T-cell (primary cell): ENCODE measurements at regions not wholly inside any gene's neighbourhood (a gene's known extent, or its start where the extent isn't known, plus 50 kb on each side); places are given as distances from the start of the nearest gene placed in this dataset.
A peak's percentile ranks its signal among the peaks of the same experiment; 100 is the strongest.

Source experiments
- ATAC-seq, 4 experiments: fragments of 200-7000 bp in 3 of 4; fragments of 150-1000 bp in 1 of 4; cut with Tn5 transposase; replicated peaks in 1 of 4; 1 replicate in 3 of 4; 2 replicates in 1 of 4; pipeline ENCODE4 v1.10.0; 2021; ENCODE audit warnings: moderate library complexity in 3 of 4, mild to moderate bottlenecking in 2 of 4, moderate number of reproducible peaks in 1 of 4
- CTCF ChIA-PET, 2 donors: fragments of 300-600 bp; sonication (Branson Sonifier 250); formaldehyde crosslinking; loops; one replicate each; lab custom pipeline; 2022; ENCODE audit warnings: antibody characterized with exemption in 2 of 2; lab: Charles Lee
- POLR2A ChIA-PET, 2 donors: fragments of 300-600 bp; sonication (Branson Sonifier 250); formaldehyde crosslinking; loops; one replicate each; lab custom pipeline; 2022; ENCODE audit warnings: antibody characterized with exemption in 2 of 2; lab: Charles Lee
- DNase-seq, 35 experiments: peaks; one replicate each; pipeline versions ENCODE4 v3.0.0 to v3.0.0-alpha.2; 2013 to 2023
- H3K27ac ChIP-seq: one replicate; pipeline ENCODE4 v1.5.1; 2013; ENCODE audit warnings: low read length
- H3K27me3 ChIP-seq, 2 experiments: replicated peaks in 1 of 2; 1 replicate in 1 of 2; 2 replicates in 1 of 2; pipeline versions ENCODE4 v1.6.1 to v1.7.0; 2013; ENCODE audit warnings: low read length in 1 of 2, mixed read lengths in 1 of 2; ENCODE audit not compliant: control insufficient read depth in 2 of 2, insufficient read depth in 2 of 2; ENCODE audit errors: extremely low read depth in 1 of 2
- H3K36me3 ChIP-seq, 2 donors: 1 replicate in 1 of 2; 2 replicates in 1 of 2; pipeline versions ENCODE4 v1.6.1 to v1.7.0; 2013; ENCODE audit warnings: low read length in 1 of 2; ENCODE audit not compliant: control insufficient read depth in 2 of 2, insufficient read depth in 1 of 2; ENCODE audit errors: extremely low read depth in 1 of 2
- H3K4me1 ChIP-seq, 2 experiments: 1 replicate in 1 of 2; 2 replicates in 1 of 2; pipeline versions ENCODE4 v1.6.1 to v1.7.0; 2013; ENCODE audit warnings: low read length in 2 of 2, mixed read lengths in 1 of 2; ENCODE audit not compliant: insufficient read depth in 2 of 2, control insufficient read depth in 1 of 2; ENCODE audit errors: extremely low read depth in 1 of 2
- H3K4me3 ChIP-seq, 2 donors: 1 replicate in 1 of 2; 2 replicates in 1 of 2; pipeline versions ENCODE4 v1.5.1 to v1.7.0; 2013; ENCODE audit warnings: mild to moderate bottlenecking in 2 of 2, low read length in 1 of 2, moderate library complexity in 1 of 2; ENCODE audit not compliant: control insufficient read depth in 1 of 2; ENCODE audit errors: extremely low read depth in 1 of 2
- H3K9me3 ChIP-seq: 2 replicates; pipeline ENCODE4 v1.7.0; 2013
- H3K27ac Mint-ChIP-seq, 2 donors: one replicate each; pipeline ENCODE4 v1.8.0; 2020 to 2021; ENCODE audit warnings: mild to moderate bottlenecking in 2 of 2, mixed read lengths in 2 of 2
- H3K27me3 Mint-ChIP-seq, 2 donors: one replicate each; pipeline ENCODE4 v1.8.0; 2021 to 2022; ENCODE audit warnings: mixed read lengths in 2 of 2
- H3K36me3 Mint-ChIP-seq: one replicate; pipeline ENCODE4 v1.8.0; 2021; ENCODE audit warnings: mixed read lengths
- H3K4me1 Mint-ChIP-seq, 3 donors: one replicate each; pipeline ENCODE4 v1.8.0; 2020 to 2022; ENCODE audit warnings: mixed read lengths in 3 of 3, mild to moderate bottlenecking in 1 of 3
- H3K4me3 Mint-ChIP-seq, 3 donors: one replicate each; pipeline ENCODE4 v1.8.0; 2020 to 2022; ENCODE audit warnings: mild to moderate bottlenecking in 3 of 3, mixed read lengths in 3 of 3, moderate library complexity in 3 of 3
- H3K9me3 Mint-ChIP-seq, 3 donors: one replicate each; pipeline ENCODE4 v1.8.0; 2020 to 2022; ENCODE audit warnings: mixed read lengths in 3 of 3
- WGBS: methylation state at CpG from one replicate; pipeline ENCODE4 v1.1.5; 2013; ENCODE audit warnings: missing lambda C conversion rate; ENCODE audit not compliant: insufficient coverage; 5-methylcytosine and 5-hydroxymethylcytosine counted together

- ChIA-PET CTCF (no interaction called here), POLR2A (no interaction called here)
- H3K27ac ChIP-seq, result no peak overlapping the region
- H3K36me3 Mint-ChIP-seq, result no peaks in the 10 kb centered on the region
- H3K9me3 ChIP-seq, result no peaks in the 10 kb centered on the region
- peaks cover 0 to 12% (median 4%) of the 10 kb centered on the region in 3 donors for H3K4me1 Mint-ChIP-seq
- H3K4me3 Mint-ChIP-seq, result no peak overlapping the region
- WGBS, result 60% methylated on average over 5 of the region's 7 CpGs
- H3K27me3 Mint-ChIP-seq, result peaks cover 8 to 9% of the 10 kb centered on the region in 2 donors
- no peaks in the 10 kb centered on the region for H3K4me1 ChIP-seq
- DNase-seq, result peak in 1 of 35 experiments; percentile 8
- no peak for ATAC-seq
- H3K27me3 ChIP-seq, result peaks cover 0 to 4% of the 10 kb centered on the region in 2 experiments
- H3K36me3 ChIP-seq, result no peaks in the 10 kb centered on the region
- H3K27ac Mint-ChIP-seq, result no peak overlapping the region
- no peak overlapping the region for H3K4me3 ChIP-seq
- H3K9me3 Mint-ChIP-seq, result no peaks in the 10 kb centered on the region
Observed at GRCh38 chr11:112525844-112526590, 265.4 kb upstream of the PLET1 start.

- H3K36me3 ChIP-seq, result no peaks in the 10 kb centered on the region
- no peaks in the 10 kb centered on the region for H3K9me3 Mint-ChIP-seq
- no peak overlapping the region for H3K27ac ChIP-seq
- no peak overlapping the region for H3K4me3 ChIP-seq
- POLR2A ChIA-PET, result no interaction called here
- H3K27me3 ChIP-seq, result peaks cover 0 to 6% of the 10 kb centered on the region in 2 experiments
- ATAC-seq, result peak in 1 of 4 experiments; percentile 60
- H3K4me3 Mint-ChIP-seq, result no peak overlapping the region
- peaks cover 8 to 9% of the 10 kb centered on the region in 2 donors for H3K27me3 Mint-ChIP-seq
- H3K27ac Mint-ChIP-seq, result no peak overlapping the region
- no peaks in the 10 kb centered on the region for H3K9me3 ChIP-seq
- H3K36me3 Mint-ChIP-seq, result no peaks in the 10 kb centered on the region
- WGBS, result 20% methylated on average over 1 of the region's 2 CpGs
- peaks cover 0 to 12% (median 4%) of the 10 kb centered on the region in 3 donors for H3K4me1 Mint-ChIP-seq
- no peaks in the 10 kb centered on the region for H3K4me1 ChIP-seq
- DNase-seq, result no peak
- CTCF ChIA-PET, result no interaction called here
Observed at GRCh38 chr11:112526699-112527416, 266.2 kb upstream of the PLET1 start.

GRCh38 chr11:112529071-112529470 lies 268.4 kb upstream of the PLET1 start:
- ATAC-seq, result no peak
- Mint-ChIP-seq H3K27me3 (peaks cover 8 to 11% of the 10 kb centered on the region in 2 donors), H3K27ac (no peak overlapping the region), H3K36me3 (no peaks in the 10 kb centered on the region), H3K9me3 (no peaks in the 10 kb centered on the region), H3K4me1 (peaks cover 0 to 11% (median 4%) of the 10 kb centered on the region in 3 donors), H3K4me3 (no peak overlapping the region)
- POLR2A ChIA-PET, result no interaction called here
- H3K4me1 ChIP-seq, result no peaks in the 10 kb centered on the region
- H3K36me3 ChIP-seq, result no peaks in the 10 kb centered on the region
- no peak overlapping the region for H3K4me3 ChIP-seq
- H3K27me3 ChIP-seq, result peaks cover 0 to 12% of the 10 kb centered on the region in 2 experiments
- H3K9me3 ChIP-seq, result no peaks in the 10 kb centered on the region
- CTCF ChIA-PET, result interaction anchor here in 1 of 2 donors (0.8 to 1.3 kb wide), 2 partner anchors 8 to 27 kb away, joined by 3 to 4 read pairs; no protein-coding TSS in a partner anchor
- no peak overlapping the region for H3K27ac ChIP-seq
- no peak for DNase-seq
- WGBS, result no CpG with 5 or more reads among the region's 4 CpGs

DNA sequence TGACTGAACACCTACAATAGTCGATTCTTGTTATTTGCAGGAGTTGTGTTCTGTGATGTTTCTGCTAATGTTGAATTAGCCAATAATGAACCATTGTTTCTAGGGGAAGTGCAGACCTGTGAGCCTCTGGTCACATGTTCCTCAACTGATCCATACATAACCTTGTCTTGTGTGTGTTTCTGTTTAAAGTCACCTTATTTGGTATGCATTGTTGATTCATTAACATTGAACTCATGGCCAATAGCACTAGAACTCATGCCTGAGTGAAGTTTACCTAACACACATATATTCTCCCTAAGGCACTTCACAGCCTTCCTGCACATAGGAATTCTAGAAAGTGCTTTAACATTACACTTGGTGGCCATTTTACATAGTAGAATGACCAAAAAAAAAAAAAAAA lies 271.8 kb upstream of the PLET1 start:
- no peaks in the 10 kb centered on the region for H3K9me3 Mint-ChIP-seq
- no peak overlapping the region for H3K27ac Mint-ChIP-seq
- no peak for ATAC-seq
- H3K4me1 Mint-ChIP-seq, result no peaks in the 10 kb centered on the region
- Histone ChIP-seq H3K27ac (no peak overlapping the region), H3K4me1 (no peaks in the 10 kb centered on the region), H3K9me3 (no peaks in the 10 kb centered on the region), H3K36me3 (no peaks in the 10 kb centered on the region), H3K27me3 (peaks cover 3 to 7% of the 10 kb centered on the region in 2 experiments), H3K4me3 (no peak overlapping the region)
- POLR2A ChIA-PET, result no interaction called here
- H3K27me3 Mint-ChIP-seq, result peaks cover 19 to 22% of the 10 kb centered on the region in 2 donors
- CTCF ChIA-PET, result interaction anchor here in 1 of 2 donors (0.6 kb wide), 1 partner anchor 261 kb away, joined by 3 read pairs; no protein-coding TSS in a partner anchor
- WGBS, result no CpG with 5 or more reads among the region's 1 CpG
- no peaks in the 10 kb centered on the region for H3K36me3 Mint-ChIP-seq
- DNase-seq, result no peak
- no peak overlapping the region for H3K4me3 Mint-ChIP-seq

- no peak overlapping the region for H3K4me3 ChIP-seq
- peaks cover 16 to 20% of the 10 kb centered on the region in 2 donors for H3K27me3 Mint-ChIP-seq
- H3K27me3 ChIP-seq, result peaks cover 3 to 7% of the 10 kb centered on the region in 2 experiments
- H3K36me3 ChIP-seq, result no peaks in the 10 kb centered on the region
- no peak overlapping the region for H3K27ac ChIP-seq
- ChIA-PET POLR2A (no interaction called here), CTCF (no interaction called here)
- ATAC-seq, result no peak
- H3K4me1 ChIP-seq, result no peaks in the 10 kb centered on the region
- H3K4me3 Mint-ChIP-seq, result no peak overlapping the region
- DNase-seq, result no peak
- H3K27ac Mint-ChIP-seq, result no peak overlapping the region
- H3K9me3 Mint-ChIP-seq, result no peaks in the 10 kb centered on the region
- H3K9me3 ChIP-seq, result no peaks in the 10 kb centered on the region
- H3K4me1 Mint-ChIP-seq, result peaks cover 0 to 1% (median 0%) of the 10 kb centered on the region in 3 donors
- H3K36me3 Mint-ChIP-seq, result no peaks in the 10 kb centered on the region
Observed at GRCh38 chr11:112533682-112534081, 273.0 kb upstream of the PLET1 start.

- ChIA-PET POLR2A (no interaction called here), CTCF (no interaction called here)
- Histone ChIP-seq H3K27me3 (peaks cover 3 to 7% of the 10 kb centered on the region in 2 experiments), H3K4me3 (no peak overlapping the region), H3K4me1 (no peaks in the 10 kb centered on the region), H3K27ac (no peak overlapping the region), H3K9me3 (no peaks in the 10 kb centered on the region), H3K36me3 (no peaks in the 10 kb centered on the region)
- WGBS, result 90% methylated on average over 2 of the region's 2 CpGs
- Mint-ChIP-seq H3K4me3 (no peak overlapping the region), H3K4me1 (peaks cover 0 to 5% (median under 1%) of the 10 kb centered on the region in 3 donors), H3K27ac (no peak overlapping the region), H3K9me3 (no peaks in the 10 kb centered on the region), H3K36me3 (no peaks in the 10 kb centered on the region), H3K27me3 (peaks cover 16 to 18% of the 10 kb centered on the region in 2 donors)
- DNase-seq (no peak), ATAC-seq (no peak)
Observed at GRCh38 chr11:112534208-112534607, 273.5 kb upstream of the PLET1 start.
